22Rv1 (cell line): ENCODE measurements at regions not wholly inside any gene's neighbourhood (a gene's known extent, or its start where the extent isn't known, plus 50 kb on each side); places are given as distances from the start of the nearest gene placed in this dataset.

Experiments used
- H3K27ac ChIP-seq: fragments of 450-650 bp; 2 replicates; pipeline ENCODE4 v1.5.1; 2017
- CTCF ChIP-seq: fragments of 450-650 bp; IDR thresholded peaks from 2 replicates; pipeline ENCODE4 v1.5.1; 2017; ENCODE audit warnings: mild to moderate bottlenecking
- ZFX ChIP-seq: fragments of 450-650 bp; IDR thresholded peaks from 2 replicates; pipeline ENCODE4 v1.6.1; 2017; ENCODE audit warnings: antibody characterized with exemption, borderline replicate concordance

GRCh38 chr13:55432814-55433213 is 1707.9 kb upstream of the PRR20A start:
- TF ChIP-seq CTCF (no peak), ZFX (no peak)
- no peak overlapping the region for H3K27ac ChIP-seq

GRCh38 chr13:55437162-55437561 is 1703.6 kb upstream of the PRR20A start:
- TF ChIP-seq ZFX (no peak), CTCF (no peak)
- H3K27ac ChIP-seq: no peak overlapping the region

GRCh38 chr13:55439450-55439849 is 1701.3 kb upstream of the PRR20A start:
- H3K27ac ChIP-seq: no peak overlapping the region
- no peak for TF ChIP-seq ZFX
- TF ChIP-seq CTCF: no peak

GRCh38 chr13:55440465-55441085 is 1700.1 kb upstream of the PRR20A start:
- TF ChIP-seq ZFX (no peak), CTCF (no peak)
- H3K27ac ChIP-seq: no peak overlapping the region

- H3K27ac ChIP-seq: no peak overlapping the region
- no peak for TF ChIP-seq CTCF
- TF ChIP-seq ZFX: no peak
These were observed 1676.5 kb upstream of the PRR20A start for GRCh38 chr13:55464222-55464621.

GRCh38 chr13:55467476-55467875 is 1673.2 kb upstream of the PRR20A start:
- no peak overlapping the region for H3K27ac ChIP-seq
- TF ChIP-seq ZFX (no peak), CTCF (no peak)

- TF ChIP-seq ZFX (no peak), CTCF (no peak)
- H3K27ac ChIP-seq: no peak overlapping the region
These were observed 1657.0 kb upstream of the PRR20A start for GRCh38 chr13:55483626-55484158.
